CD14-positive monocyte (primary cell): ENCODE measurements at regions not wholly inside any gene's neighbourhood (a gene's known extent, or its start where the extent isn't known, plus 50 kb on each side); places are given as distances from the start of the nearest gene placed in this dataset.

Source experiments
- DNase-seq, 3 donors: peaks; one replicate each; pipeline ENCODE4 v3.0.0-alpha.2; 2011 to 2022
- H2AFZ ChIP-seq: 2 replicates; pipeline ENCODE4 v1.6.0; 2012; ENCODE audit warnings: mild to moderate bottlenecking, low read depth, low read length, inconsistent platforms; ENCODE audit not compliant: insufficient read depth, poor library complexity, severe bottlenecking
- H3K27ac ChIP-seq, 2 donors: 1 replicate in 1 of 2; 2 replicates in 1 of 2; pipeline ENCODE4 v1.5.1; 2012 to 2013; ENCODE audit warnings: low read length in 2 of 2, control low read depth in 1 of 2, inconsistent platforms in 1 of 2, low read depth in 1 of 2, mild to moderate bottlenecking in 1 of 2
- H3K27me3 ChIP-seq, 2 donors: one replicate each; pipeline versions ENCODE4 v1.6.0 to v1.6.1; 2011 to 2013; ENCODE audit warnings: low read length in 2 of 2; ENCODE audit not compliant: control insufficient read depth in 2 of 2, insufficient read depth in 2 of 2
- H3K36me3 ChIP-seq, 2 donors: replicated peaks in 1 of 2; 1 replicate in 1 of 2; 2 replicates in 1 of 2; pipeline versions ENCODE4 v1.5.1 to v1.6.1; 2012 to 2013; ENCODE audit warnings: low read length in 2 of 2, control low read depth in 1 of 2, inconsistent platforms in 1 of 2, mild to moderate bottlenecking in 1 of 2; ENCODE audit not compliant: insufficient read depth in 2 of 2, control insufficient read depth in 1 of 2
- H3K4me1 ChIP-seq, 2 donors: 1 replicate in 1 of 2; 2 replicates in 1 of 2; pipeline versions ENCODE4 v1.5.1 to v1.6.1; 2012 to 2013; ENCODE audit warnings: low read length in 2 of 2, control low read depth in 1 of 2, inconsistent platforms in 1 of 2, mild to moderate bottlenecking in 1 of 2, moderate library complexity in 1 of 2; ENCODE audit not compliant: insufficient read depth in 2 of 2, control insufficient read depth in 1 of 2
- H3K4me2 ChIP-seq: replicated peaks from 2 replicates; pipeline ENCODE3; 2012; ENCODE audit warnings: low read length, moderate library complexity, mild to moderate bottlenecking; ENCODE audit not compliant: poor library complexity, severe bottlenecking; ENCODE audit errors: extremely low read depth
- H3K4me3 ChIP-seq, 3 experiments: fragments of 200-600 bp in 1 of 3; sonication (generic) in 1 of 3; replicated peaks in 1 of 3; 1 replicate in 2 of 3; 2 replicates in 1 of 3; pipeline ENCODE4 v1.5.1; 2011 to 2013; ENCODE audit warnings: low read length in 3 of 3, mild to moderate bottlenecking in 3 of 3, control low read depth in 2 of 3, low read depth in 2 of 3, inconsistent platforms in 1 of 3, moderate library complexity in 1 of 3
- H3K79me2 ChIP-seq: 2 replicates; pipeline ENCODE4 v1.6.0; 2012; ENCODE audit warnings: mild to moderate bottlenecking, control low read depth, inconsistent platforms, low read length, moderate library complexity; ENCODE audit not compliant: insufficient read depth
- H3K9ac ChIP-seq: 2 replicates; pipeline ENCODE4 v1.6.0; 2017; ENCODE audit warnings: low read length, mild to moderate bottlenecking; ENCODE audit not compliant: insufficient read depth, poor library complexity, severe bottlenecking
- H3K9me3 ChIP-seq, 2 donors: replicated peaks in 1 of 2; 1 replicate in 1 of 2; 2 replicates in 1 of 2; pipeline versions ENCODE4 v1.5.1 to v1.6.1; 2012 to 2013; ENCODE audit warnings: low read length in 2 of 2, control low read depth in 1 of 2; ENCODE audit not compliant: control insufficient read depth in 1 of 2, insufficient read depth in 1 of 2
- H4K20me1 ChIP-seq: 2 replicates; pipeline ENCODE4 v1.6.0; 2012; ENCODE audit warnings: mild to moderate bottlenecking, low read length, control low read depth, moderate library complexity; ENCODE audit not compliant: insufficient read depth
- H3K27ac Mint-ChIP-seq, 7 donors: one replicate each; pipeline ENCODE4 v1.8.0; 2020; ENCODE audit warnings: mild to moderate bottlenecking in 7 of 7, mixed read lengths in 7 of 7, moderate library complexity in 6 of 7, inconsistent platforms in 2 of 7
- H3K27me3 Mint-ChIP-seq, 3 donors: one replicate each; pipeline ENCODE4 v1.8.0; 2021 to 2022; ENCODE audit warnings: low read depth in 3 of 3, mild to moderate bottlenecking in 3 of 3, mixed read lengths in 3 of 3, moderate library complexity in 3 of 3, inconsistent platforms in 1 of 3
- H3K36me3 Mint-ChIP-seq, 2 donors: one replicate each; pipeline ENCODE4 v1.8.0; 2020; ENCODE audit warnings: mixed read lengths in 2 of 2, inconsistent platforms in 1 of 2, mild to moderate bottlenecking in 1 of 2
- H3K4me1 Mint-ChIP-seq: one replicate; pipeline ENCODE4 v1.8.0; 2020; ENCODE audit warnings: mild to moderate bottlenecking, mixed read lengths
- H3K4me3 Mint-ChIP-seq, 2 donors: one replicate each; pipeline ENCODE4 v1.8.0; 2020; ENCODE audit warnings: mild to moderate bottlenecking in 2 of 2, mixed read lengths in 2 of 2, moderate library complexity in 1 of 2
- H3K9me3 Mint-ChIP-seq, 7 donors: one replicate each; pipeline ENCODE4 v1.8.0; 2020 to 2022; ENCODE audit warnings: mixed read lengths in 7 of 7, mild to moderate bottlenecking in 6 of 7, moderate library complexity in 6 of 7, inconsistent platforms in 2 of 7
- WGBS: methylation state at CpG from one replicate; pipeline ENCODE4 v1.1.5; 2013; ENCODE audit warnings: missing lambda C conversion rate; ENCODE audit not compliant: insufficient coverage; 5-methylcytosine and 5-hydroxymethylcytosine counted together
- intact Hi-C, 2 donors: fragments of 100-400 bp; cut with micrococcal nuclease; formaldehyde crosslinking; loops; one replicate each; pipeline versions ENCODE4 v1.15.0 to v1.15.1; 2023
- TF ChIP-seq, protein P1 (sequence below): fragments of 200-600 bp; IDR thresholded peaks from one replicate; pipeline ENCODE4 v1.8.0; 2022; ENCODE audit warnings: antibody characterized with exemption, mild to moderate bottlenecking

DNA sequence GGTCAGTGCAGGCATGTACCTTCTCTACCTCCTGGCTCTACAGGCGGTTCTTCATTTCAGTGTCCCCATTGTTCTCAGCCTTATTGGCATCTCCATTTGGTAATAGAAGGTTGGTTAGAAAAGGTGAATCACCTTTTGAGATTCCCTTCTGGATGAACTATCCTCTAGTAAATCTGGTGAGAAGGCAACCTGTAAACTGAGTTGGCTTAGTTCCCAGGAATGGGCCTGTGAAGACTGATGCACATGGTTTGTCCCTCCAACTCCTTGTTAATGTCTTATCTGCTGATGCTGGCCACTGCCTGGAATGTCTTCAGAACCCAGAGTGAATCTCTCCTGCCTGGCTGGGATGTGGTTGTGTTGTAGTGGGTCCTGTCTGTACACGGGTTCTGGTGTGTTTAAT, 143.4 kb upstream of the WDR1 start:
- Mint-ChIP-seq H3K9me3 (peaks cover 1 to 12% (median 3%) of the 10 kb centered on the region in 7 donors), H3K27ac (no peak overlapping the region), H3K4me1 (no peaks in the 10 kb centered on the region), H3K4me3 (no peak overlapping the region), H3K36me3 (no peaks in the 10 kb centered on the region), H3K27me3 (peaks cover 0 to 2% (median 0%) of the 10 kb centered on the region in 3 donors)
- Histone ChIP-seq H3K4me1 (no peaks in the 10 kb centered on the region), H3K79me2 (no peaks in the 10 kb centered on the region), H3K9ac (no peak overlapping the region), H3K27ac (no peak overlapping the region), H3K36me3 (no peaks in the 10 kb centered on the region), H3K4me2 (no peak overlapping the region), H3K9me3 (no peaks in the 10 kb centered on the region), H4K20me1 (no peaks in the 10 kb centered on the region), H2AFZ (no peak overlapping the region), H3K4me3 (no peak overlapping the region), H3K27me3 (peaks cover 0 to 4% of the 10 kb centered on the region in 2 donors)
- intact Hi-C loops = no loop called here
- TF ChIP-seq, protein P1, sequence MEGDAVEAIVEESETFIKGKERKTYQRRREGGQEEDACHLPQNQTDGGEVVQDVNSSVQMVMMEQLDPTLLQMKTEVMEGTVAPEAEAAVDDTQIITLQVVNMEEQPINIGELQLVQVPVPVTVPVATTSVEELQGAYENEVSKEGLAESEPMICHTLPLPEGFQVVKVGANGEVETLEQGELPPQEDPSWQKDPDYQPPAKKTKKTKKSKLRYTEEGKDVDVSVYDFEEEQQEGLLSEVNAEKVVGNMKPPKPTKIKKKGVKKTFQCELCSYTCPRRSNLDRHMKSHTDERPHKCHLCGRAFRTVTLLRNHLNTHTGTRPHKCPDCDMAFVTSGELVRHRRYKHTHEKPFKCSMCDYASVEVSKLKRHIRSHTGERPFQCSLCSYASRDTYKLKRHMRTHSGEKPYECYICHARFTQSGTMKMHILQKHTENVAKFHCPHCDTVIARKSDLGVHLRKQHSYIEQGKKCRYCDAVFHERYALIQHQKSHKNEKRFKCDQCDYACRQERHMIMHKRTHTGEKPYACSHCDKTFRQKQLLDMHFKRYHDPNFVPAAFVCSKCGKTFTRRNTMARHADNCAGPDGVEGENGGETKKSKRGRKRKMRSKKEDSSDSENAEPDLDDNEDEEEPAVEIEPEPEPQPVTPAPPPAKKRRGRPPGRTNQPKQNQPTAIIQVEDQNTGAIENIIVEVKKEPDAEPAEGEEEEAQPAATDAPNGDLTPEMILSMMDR = no peak
- no peak for DNase-seq
- WGBS = 90% methylated on average over 1 of the region's 2 CpGs

GRCh38 chr4:10256203-10256602, 139.6 kb upstream of the WDR1 start:
- H3K27me3 ChIP-seq = peaks cover 0 to 4% of the 10 kb centered on the region in 2 donors
- 90% methylated on average over 2 of the region's 3 CpGs for WGBS
- TF ChIP-seq, protein P1 = no peak
- H3K4me3 Mint-ChIP-seq = no peak overlapping the region
- no peaks in the 10 kb centered on the region for H3K4me1 ChIP-seq
- H3K27me3 Mint-ChIP-seq = peaks cover 0 to 3% (median 0%) of the 10 kb centered on the region in 3 donors
- intact Hi-C loops = no loop called here
- H3K27ac ChIP-seq = no peak overlapping the region
- H3K36me3 Mint-ChIP-seq = no peaks in the 10 kb centered on the region
- peaks cover 0 to 8% (median 1%) of the 10 kb centered on the region in 7 donors for H3K9me3 Mint-ChIP-seq
- no peaks in the 10 kb centered on the region for H3K79me2 ChIP-seq
- no peaks in the 10 kb centered on the region for H3K9me3 ChIP-seq
- H3K4me3 ChIP-seq = no peak overlapping the region
- no peaks in the 10 kb centered on the region for H3K4me1 Mint-ChIP-seq
- no peak overlapping the region for H3K4me2 ChIP-seq
- DNase-seq = no peak
- no peaks in the 10 kb centered on the region for H3K36me3 ChIP-seq
- no peaks in the 10 kb centered on the region for H4K20me1 ChIP-seq
- H2AFZ ChIP-seq = no peak overlapping the region
- H3K9ac ChIP-seq = no peak overlapping the region
- no peak overlapping the region for H3K27ac Mint-ChIP-seq
